ENCODE measurements at regions not wholly inside any gene's neighbourhood (a gene's known extent, or its start where the extent isn't known, plus 50 kb on each side); places are given as distances from the start of the nearest gene placed in this dataset.

DNA sequence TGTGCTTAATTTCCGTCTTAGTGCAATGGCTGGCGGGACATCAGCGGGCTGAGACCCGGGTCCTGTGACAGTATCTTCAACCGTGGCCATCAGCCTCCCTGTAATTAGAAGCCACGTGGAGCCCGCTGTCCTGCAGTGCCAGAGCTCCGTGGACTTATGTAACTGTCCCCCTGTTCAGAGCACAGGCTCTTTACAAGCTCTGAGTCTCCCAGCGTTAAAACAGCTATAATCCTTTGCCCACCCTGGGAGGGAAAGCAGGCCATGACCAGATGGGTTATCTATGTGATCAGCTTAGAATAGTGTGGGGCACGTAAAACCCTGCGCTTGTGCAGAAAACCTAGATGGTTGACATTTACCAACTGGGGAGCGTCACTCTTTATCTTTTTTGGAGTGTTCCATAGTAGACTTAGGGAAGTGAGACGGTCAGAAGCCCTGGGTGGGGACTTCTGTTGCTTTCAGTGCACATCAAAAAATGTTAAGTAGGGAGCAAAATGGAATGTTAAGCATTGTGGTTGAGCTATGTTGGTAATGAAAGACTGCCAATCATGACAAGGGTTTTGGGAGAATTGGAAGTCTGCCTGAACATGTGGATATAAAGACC, 103.5 kb upstream of the CADM1 start (continued):
- TF ChIP-seq AKNA (CRISPR knock-in tag; IDR thresholded peaks at IDR 0.05; ENCODE audit: borderline replicate concordance) (no peak), EP300 (IDR thresholded peaks at IDR 0.05; ENCODE audit: low read depth in 2 of 2, low read length in 2 of 2) (no peak), EP300 (CRISPR knock-in tag; IDR thresholded peaks at IDR 0.05; ENCODE audit: borderline replicate concordance) (no peak), NCOA2 (CRISPR knock-in tag; IDR thresholded peaks at IDR 0.05) (no peak), ZNF331 (CRISPR knock-in tag; IDR thresholded peaks at IDR 0.05) (no peak)

GRCh38 chr11:115606498-115607220, 102.4 kb upstream of the CADM1 start:
- BruUV-seq (replicated peaks) = no TSS peak
- no peaks in the 10 kb centered on the region for H4K20me1 ChIP-seq (ENCODE audit: insufficient read depth, low read length)
- in situ Hi-C loops (cut with HindIII; ENCODE audit: extremely low pct_ligation_motif_present, low pct_unique_long_range_greater_than_20kb) = no loop called here
- no peak overlapping the region for H2AFZ ChIP-seq (ENCODE audit: low read length)
- ChIA-PET POLR2A (no interaction called here), CTCF (ENCODE audit: low intra/inter-chr PET ratio, low total read pairs) (no interaction called here)
- no peak overlapping the region for H3K27ac ChIP-seq (ENCODE audit: extremely low read length, insufficient read depth, low read length)
- no peaks in the 10 kb centered on the region for H3K36me3 ChIP-seq (replicated peaks in 1 of 2; ENCODE audit: control insufficient read depth in 1 of 2, insufficient read depth in 2 of 2, low read length in 2 of 2)
- no peak for TF ChIP-seq ZNF207 (IDR thresholded peaks at IDR 0.05; ENCODE audit: borderline replicate concordance)
- TF ChIP-seq, protein P1, sequence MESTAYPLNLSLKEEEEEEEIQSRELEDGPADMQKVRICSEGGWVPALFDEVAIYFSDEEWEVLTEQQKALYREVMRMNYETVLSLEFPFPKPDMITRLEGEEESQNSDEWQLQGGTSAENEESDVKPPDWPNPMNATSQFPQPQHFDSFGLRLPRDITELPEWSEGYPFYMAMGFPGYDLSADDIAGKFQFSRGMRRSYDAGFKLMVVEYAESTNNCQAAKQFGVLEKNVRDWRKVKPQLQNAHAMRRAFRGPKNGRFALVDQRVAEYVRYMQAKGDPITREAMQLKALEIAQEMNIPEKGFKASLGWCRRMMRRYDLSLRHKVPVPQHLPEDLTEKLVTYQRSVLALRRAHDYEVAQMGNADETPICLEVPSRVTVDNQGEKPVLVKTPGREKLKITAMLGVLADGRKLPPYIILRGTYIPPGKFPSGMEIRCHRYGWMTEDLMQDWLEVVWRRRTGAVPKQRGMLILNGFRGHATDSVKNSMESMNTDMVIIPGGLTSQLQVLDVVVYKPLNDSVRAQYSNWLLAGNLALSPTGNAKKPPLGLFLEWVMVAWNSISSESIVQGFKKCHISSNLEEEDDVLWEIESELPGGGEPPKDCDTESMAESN (CRISPR knock-in tag; conservative IDR thresholded peaks at IDR 0.05) = no peak
- no peak for TF ChIP-seq ZNF660 (CRISPR knock-in tag; IDR thresholded peaks at IDR 0.05; ENCODE audit: borderline replicate concordance, low read depth)
- TF ChIP-seq ZNF101 (CRISPR knock-in tag; IDR thresholded peaks at IDR 0.05; ENCODE audit: borderline replicate concordance, low read depth) = no peak
- no peak for TF ChIP-seq ZNF572 (CRISPR knock-in tag; IDR thresholded peaks at IDR 0.05)
- no peak for TF ChIP-seq ZNF383 (CRISPR knock-in tag; IDR thresholded peaks at IDR 0.05; ENCODE audit: borderline replicate concordance)
- TF ChIP-seq SIN3A (IDR thresholded peaks at IDR 0.05; ENCODE audit: borderline replicate concordance, low read depth, low read length) = no peak
- TF ChIP-seq RARA (CRISPR knock-in tag; IDR thresholded peaks at IDR 0.05) = no peak
- no peak for TF ChIP-seq ZNF512 (CRISPR knock-in tag; IDR thresholded peaks at IDR 0.05)
- FAIRE-seq = no peak
- H3K4me2 ChIP-seq (ENCODE audit: low read depth, low read length) = no peak overlapping the region
- H3K9ac ChIP-seq (ENCODE audit: insufficient read depth, low read depth, low read length) = no peak overlapping the region
- ATAC-seq = no peak
- no peaks in the 10 kb centered on the region for H3K4me1 ChIP-seq (ENCODE audit: insufficient read depth, low read length)
- WGBS (ENCODE audit: low lambda C conversion rate) = 54% methylated on average over 11 of the region's 11 CpGs
- H3K9me3 ChIP-seq (ENCODE audit: low read length) = no peaks in the 10 kb centered on the region
- H3K79me2 ChIP-seq (ENCODE audit: insufficient read depth, low read length) = no peaks in the 10 kb centered on the region
- no peak overlapping the region for H3K4me3 ChIP-seq (replicated peaks in 1 of 3; ENCODE audit: insufficient read depth in 1 of 3, low read depth in 2 of 3, low read length in 3 of 3)
- H3K27me3 ChIP-seq (ENCODE audit: control insufficient read depth in 1 of 2, insufficient read depth in 2 of 2, low read length in 2 of 2) = peaks cover 0 to 9% of the 10 kb centered on the region in 2 experiments; a peak in 1 of 5 replicates
- intact Hi-C loops (cut with micrococcal nuclease; ENCODE audit: unreplicated experiment) = no loop called here
- DNase-seq (ENCODE audit: low spot score) = no peak

Data from HepG2 (cell line).